ENCODE measurements at regions not wholly inside any gene's neighbourhood (a gene's known extent, or its start where the extent isn't known, plus 50 kb on each side); places are given as distances from the start of the nearest gene placed in this dataset.
"Not testable (repeated sequence)": the region's sequence is repeated elsewhere in the genome, so short reads cannot be mapped to it uniquely, and the experiment has no call there.

DNA sequence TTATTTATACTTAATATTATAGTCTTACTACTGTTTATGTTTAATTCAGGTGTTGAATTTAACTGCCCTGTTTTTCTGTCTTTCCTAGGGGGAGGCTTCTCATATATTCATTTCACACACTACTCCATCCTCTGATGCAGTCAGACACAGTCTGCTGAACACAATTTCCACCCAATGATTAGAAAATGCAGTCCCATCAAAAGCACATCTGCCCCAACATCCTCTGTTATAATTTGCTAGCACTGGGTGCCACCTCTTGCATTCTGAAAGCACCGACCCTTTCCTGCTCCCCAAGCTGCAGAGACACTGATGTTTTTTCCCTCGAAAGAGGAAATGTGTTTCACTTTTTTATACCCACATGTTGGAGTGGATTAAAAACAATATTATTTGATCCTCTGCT lies 474.7 kb downstream of the PID1 start:
- DNase-seq: no peak

DNA sequence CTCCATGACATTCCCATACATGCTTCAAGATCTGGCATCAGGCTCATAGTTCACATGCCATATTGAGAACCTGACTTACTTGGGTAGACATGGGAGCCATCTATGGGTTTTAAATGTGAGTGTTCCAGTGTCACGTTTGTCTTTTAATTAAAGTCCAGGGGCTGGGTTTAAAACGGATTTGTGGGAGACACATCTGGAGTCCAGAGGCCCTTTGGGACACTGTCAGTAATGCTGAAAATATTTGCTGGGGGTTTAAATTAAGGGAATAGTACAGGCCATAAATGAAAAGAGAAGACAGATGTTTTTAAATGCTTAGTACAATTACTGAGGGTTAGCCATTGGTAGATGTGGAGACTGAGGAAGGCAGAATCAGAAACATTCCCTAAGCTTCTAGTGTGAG lies 478.0 kb downstream of the PID1 start:
- DNase-seq: no peak

DNA sequence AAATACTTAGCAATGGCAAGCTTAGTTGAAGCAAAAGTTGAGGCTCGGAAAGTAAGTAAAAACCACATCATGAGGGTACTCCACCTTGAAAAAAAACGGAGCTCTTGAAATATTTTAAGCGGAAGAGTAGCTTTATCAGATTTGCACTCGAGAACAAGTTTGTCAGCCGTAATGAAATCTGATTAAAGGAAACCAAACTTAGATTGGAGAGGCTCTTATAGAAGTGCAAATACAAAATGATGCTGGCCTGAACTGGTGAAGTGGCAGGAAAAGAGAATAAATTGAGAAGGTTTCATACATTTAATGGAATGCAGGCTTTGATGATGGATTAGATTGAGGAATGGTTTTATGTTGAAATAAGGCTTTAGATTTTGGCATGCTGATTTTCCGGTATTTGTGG lies 484.2 kb downstream of the PID1 start:
- DNase-seq: no peak

DNA sequence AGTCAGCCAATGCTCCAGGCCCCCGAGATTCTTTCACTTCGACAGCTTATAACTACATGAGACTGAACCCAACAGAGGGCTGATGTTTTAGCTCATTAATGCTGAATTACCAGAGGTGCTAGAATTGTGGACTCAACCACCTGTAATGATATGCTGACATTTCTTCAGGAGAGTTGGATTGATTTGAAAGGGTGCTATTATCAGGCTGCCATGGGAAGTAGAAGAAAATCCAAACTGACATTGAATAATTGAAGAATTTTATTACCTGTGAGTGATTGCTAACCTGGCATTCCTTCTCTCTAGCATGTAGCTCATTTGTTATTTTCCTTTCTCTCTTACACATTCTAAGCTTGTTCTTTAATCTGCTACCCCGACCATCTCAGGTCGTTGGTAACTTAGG lies 488.8 kb downstream of the PID1 start:
- DNase-seq: no peak

DNA sequence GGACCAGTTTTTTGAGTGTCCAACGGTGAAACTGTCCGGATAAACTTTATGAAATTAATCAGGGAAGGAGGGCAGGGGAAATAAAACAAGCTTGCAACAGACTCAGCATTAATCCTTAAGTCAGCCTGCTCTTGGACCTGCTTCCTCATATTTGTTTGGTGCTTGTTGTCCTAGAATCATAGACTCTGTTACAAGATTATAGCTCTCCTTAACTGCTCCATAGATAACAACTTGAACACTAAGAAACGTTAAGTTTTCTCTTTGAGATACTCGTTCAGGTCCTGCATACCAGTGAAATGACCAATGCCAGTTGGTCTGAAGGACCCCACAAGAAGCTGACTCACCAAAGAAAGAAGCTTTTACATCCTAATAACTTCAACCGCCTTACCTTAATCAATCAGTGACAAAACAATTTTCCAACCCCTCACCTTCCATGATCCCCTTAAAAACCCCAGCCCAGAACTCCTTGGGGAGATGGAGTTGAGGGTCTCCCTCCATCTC lies 493.2 kb downstream of the PID1 start:
- no peak for DNase-seq

DNA sequence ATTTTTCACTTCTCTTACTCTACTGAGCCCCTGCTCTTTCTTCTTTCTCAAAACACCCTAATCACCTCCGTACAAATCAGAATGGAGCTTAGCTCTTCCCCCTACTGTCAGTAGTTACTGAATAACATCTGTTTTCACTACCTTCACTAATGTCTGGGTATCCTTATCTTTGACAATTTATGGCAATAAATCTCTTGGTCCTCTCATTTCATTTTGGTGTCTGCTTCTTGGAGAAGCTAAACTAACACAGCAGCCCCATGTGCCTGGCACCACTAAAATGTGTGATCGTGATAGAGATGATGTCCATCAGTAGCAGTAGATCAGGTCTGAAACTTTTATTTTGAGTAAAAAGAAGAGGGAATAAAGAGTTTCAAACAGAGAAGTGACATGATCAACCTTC lies 496.5 kb downstream of the PID1 start:
- no peak for DNase-seq

DNA sequence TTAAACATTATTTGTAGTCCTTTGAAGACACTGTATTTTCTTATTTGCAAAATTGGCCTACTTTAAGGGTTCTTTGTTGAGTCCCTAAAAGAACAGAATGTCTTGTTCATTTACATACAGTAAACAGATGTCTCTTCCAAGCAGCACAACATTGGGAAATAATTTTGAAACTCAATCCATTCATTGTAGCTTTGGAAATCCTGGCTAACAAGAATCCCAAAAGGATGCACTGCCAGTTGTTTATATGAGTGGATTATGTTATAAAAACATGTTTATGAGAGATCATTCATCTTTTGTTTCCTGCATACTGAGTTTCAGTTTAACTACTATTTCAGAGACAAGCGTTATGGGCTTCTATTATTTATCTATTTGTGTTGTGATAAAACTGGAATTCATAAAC lies 499.3 kb downstream of the PID1 start:
- DNase-seq: no peak

DNA sequence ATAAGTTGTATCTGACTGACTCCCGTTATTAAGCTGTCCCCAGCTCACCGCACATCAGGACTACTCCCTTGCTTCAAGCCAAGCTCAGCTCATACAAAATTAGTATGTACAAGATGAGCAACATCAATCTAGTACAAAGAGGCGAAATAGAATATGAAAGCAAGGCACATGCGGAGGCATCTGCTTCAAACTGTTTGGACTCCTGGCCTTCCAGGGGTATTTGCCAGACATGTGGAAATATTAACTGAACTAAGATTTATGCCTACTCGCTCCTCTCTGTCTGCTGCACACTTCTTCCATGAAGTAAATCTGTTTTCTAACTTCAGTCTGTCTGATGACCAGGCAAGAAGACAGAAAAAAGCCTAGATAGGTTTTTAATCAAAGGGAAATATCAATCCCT lies 499.8 kb downstream of the PID1 start:
- DNase-seq: no peak

DNA sequence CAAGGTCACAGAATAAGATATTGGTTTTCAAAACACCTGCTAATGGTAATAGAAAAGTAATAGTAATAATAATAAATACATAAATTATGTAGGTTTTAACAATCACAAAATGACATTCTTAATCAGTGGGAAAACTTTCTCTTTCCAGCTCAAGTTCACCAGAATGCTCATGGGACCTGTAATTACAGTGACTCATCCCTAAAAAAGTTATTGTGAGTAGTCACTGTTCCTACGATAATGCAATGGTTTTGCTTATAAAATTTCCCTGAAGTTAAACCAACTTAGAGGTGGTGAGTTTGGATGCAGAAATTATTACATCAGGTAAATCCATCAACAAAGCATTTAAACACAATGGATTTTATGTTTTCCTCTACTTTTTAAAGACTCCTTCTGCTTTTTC lies 502.3 kb downstream of the PID1 start:
- DNase-seq: no peak

DNA sequence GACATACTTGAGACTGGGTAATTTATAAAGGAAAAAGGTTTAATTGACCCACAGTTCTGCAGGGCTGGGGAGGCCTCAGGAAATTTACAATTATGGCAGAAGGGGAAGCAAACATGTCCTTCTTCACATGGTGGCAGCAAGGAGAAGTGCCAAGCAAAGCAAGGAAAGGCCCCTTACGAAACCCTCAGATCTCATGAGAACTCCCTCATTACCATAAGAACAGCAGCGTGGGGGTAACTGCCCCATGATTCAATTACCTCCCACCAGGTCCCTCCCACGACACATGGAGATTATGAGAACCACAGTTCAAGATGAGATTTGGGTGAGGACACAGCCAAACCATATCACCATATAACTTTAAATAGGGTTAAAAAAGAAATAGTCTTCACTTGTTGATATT lies 502.9 kb downstream of the PID1 start:
- DNase-seq: not testable (repeated sequence)

DNA sequence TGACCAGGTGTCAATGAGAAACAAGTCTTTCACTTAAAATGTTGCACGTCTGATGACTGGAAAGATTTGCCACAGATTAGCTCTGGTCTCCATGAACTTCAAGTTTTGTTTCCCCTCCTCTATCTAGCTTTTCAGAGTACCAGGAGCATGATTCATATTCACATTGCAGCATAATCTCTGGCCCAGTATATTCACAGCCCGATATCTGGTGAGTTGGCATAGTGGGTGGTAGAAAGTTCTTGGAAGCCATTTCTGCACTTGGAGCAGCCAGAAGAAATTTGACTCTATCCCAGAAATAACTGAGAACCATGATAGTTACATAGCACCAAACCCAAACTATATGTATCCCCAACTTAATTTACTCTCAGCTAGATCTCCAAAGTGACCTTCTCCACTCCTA lies 503.9 kb downstream of the PID1 start:
- DNase-seq: peak in 1 of 58 donors; percentile 0

DNA sequence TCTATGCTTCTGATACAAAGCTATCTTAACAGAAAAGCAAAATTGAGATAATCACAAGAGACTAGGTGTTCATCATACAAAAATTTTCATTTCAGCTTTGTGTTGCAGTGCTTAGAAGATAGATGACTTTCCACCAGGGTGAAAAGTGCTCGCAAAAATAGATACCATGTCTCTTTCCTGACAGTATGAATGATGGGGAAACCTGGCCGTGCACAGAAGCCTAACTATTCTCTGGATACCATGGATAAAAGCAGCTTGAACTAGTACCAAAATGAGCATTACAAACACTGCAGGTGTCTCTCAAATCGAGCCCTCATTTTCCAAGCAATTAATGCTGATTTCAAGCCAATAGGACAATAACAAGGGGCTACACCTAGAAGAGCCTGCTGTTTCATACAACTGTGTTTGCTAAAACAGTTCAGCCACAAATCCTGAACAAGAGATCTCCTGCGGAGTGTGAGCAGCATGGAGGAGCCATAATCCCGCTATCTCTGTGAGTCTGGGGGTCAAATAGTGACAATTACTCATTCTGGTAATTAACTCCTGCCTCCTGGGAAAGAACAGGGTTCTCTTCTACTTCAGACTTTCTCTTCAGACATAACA lies 507.6 kb downstream of the PID1 start:
- DNase-seq: no peak

DNA sequence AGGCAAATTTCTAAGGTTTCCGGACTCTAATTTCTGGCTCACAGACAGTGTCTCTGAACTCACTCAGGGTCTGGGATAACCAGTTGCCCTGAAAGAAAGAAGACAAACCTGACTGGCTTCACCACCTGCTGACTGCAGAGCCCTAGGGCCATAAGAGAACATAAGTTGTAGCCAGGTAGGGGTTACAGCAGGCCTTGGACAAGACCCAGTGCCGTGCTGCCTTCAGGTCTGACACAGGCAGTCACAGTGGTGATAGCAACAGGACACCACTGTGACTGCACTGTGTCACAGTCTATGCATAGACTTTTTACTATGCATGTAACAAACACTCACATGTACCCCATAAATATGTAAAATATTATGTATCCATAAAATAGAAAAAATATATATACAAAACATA lies 508.5 kb downstream of the PID1 start:
- DNase-seq: no peak

DNA sequence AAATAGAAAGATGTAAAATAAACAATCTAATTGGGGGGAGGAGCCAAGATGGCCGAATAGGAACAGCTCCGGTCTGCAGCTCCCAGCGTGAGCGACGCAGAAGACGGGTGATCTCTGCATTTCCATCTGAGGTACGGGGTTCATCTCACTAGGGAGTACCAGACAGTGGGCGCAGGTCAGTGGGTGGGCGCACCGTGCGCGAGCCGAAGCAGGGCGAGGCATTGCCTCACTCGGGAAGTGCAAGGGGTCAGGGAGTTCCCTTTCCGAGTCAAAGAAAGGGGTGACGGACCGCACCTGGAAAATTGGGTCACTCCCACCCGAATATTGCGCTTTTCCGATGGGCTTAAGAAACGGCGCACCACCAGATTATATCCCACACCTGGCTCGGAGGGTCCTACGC lies 515.4 kb downstream of the PID1 start:
- DNase-seq: not testable (repeated sequence)

DNA sequence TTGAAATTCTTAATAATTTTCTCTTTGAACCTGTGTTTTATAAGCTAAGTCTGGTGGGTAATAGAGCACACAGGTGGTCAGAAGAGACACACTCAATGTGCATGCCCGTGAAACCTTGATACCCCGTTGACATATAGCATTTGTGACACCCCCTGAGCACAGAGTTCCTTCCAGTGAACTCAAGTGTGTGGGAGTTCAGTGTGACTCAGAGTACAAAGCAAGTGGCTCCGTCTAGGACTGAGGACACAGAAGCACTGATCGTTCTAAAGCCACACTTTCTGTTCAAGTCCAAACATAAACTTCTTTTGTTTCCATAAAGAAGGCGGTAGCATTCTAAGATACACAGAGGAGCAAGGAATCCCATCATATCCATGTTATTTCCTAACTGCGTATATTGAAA lies 523.6 kb downstream of the PID1 start:
- DNase-seq: no peak

DNA sequence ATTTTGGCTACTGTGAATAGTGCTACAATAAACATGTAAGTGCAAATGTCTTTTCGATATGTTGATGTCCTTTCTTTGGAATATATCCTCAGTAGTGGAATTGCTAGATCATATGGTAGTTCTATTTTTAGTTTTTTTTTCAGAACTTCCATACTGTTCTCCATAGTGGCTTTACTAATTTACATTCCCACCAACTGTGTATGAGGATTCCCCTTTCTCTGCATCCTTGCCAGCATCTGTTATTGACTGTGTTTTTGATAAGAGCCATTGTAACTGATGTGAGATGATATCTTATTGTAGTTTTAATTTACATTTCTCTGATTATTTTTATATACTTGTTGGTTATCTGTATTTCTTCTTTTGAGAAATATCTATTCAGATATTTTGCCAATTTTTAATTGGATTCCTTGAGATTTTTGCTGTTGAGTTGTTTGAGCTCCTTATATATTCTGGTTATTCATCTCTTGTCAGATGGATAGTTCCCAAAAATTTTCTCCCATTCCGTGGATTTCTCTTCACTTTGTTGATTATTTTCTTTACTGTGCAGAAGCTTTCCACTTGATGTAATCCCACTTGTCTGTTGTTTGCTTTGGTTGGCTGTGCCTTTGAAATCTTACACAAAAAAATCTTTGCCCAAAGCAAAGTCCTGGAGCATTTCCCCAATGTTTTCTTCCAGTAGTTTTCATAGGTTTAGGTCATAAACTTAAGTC lies 532.3 kb downstream of the PID1 start:
- no peak for DNase-seq

DNA sequence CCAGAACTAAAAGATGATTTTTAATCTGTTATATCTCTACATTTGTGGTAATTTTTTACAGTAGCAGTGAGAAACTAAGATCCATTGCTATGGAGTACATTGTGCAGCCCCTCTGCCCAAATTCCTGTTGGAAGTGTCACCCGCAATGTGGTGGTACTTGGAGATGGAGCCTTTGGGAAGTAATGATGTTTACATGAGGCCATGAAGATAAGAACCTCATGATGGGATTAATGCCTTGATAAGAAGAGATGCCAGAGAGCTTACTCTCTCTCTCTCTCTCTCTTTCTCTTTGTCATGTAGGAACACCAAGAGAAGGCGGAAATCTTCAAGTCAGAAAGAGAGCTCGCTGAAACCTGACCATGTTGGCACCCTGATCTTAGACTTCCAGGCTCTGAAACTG lies 535.4 kb downstream of the PID1 start:
- no peak for DNase-seq

DNA sequence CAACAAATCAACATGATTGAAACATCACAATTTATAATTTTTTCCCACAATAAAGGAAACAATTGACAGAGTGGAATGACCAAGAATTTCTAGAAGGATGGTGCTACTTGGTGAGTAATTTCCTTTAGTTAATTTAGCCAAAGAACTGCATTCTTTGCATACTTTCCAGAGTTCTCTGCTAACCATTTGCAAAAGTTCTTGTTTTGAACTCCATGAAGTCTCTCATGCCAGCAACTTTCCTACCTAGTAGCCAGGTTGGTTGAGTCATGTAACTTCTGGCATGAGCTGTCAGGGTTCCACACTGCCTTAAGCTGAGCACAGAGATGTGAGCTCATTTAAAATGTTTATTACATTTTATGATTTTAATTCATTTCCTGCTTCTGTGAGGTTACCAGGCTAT lies 539.6 kb downstream of the PID1 start:
- DNase-seq: no peak

DNA sequence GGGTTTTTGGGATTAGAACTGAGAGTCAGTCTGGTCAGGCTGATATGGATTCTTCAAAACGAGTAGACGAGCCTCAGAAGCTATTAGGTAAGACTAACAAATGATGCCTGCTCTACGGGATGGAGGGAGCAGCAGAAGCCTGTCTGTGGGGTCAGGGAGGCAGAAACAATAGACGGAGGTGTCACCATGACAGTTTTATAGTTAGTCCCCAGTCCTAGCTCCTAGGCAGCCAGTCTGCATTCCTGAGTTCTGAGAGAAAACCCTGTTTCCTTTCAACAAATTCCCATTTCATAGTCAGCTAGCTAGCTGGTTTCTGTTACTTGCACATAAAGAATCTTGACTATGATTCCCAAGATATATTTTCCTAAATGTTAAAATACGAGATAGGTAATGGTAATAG lies 542.1 kb downstream of the PID1 start:
- DNase-seq: no peak

DNA sequence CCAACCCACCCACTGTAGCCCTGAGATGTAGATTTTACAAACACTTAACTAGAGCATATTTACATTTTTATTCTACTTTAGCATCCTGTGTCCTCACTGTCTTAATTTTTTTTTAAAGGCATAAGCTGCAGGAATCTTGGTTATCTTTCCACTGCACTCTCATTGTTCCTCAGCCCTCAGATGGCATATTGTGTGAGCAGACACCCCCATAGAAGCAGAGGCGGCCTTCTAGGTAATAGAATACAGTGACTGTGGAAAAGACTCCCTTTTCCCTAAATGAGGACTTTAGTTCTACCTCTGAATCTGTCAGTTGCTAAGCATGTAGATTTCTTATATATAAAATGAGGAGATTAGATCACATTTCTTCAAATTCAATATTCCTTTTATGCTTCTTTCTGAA lies 543.5 kb upstream of the SPHKAP start:
- DNase-seq: peak in 1 of 58 donors; percentile 2

DNA sequence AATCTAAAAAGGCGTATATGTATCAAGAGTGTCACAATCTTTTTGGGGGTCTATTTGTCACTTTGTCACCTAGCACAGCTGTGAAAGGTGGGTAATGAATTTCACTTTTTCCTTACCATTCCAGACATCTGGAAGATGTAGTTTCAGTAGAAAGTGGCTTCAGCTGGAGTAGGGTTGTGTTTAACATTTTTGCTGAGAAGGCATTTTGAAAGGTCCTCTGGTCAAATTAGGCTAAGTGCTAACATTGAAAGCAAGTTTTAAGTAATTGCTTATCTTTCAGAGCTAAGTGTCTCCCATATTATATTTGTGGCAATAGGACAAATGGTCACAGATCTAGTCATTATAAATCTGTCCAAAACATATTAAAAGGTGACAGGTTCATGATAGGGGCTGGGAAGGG lies 542.1 kb upstream of the SPHKAP start:
- DNase-seq: no peak

DNA sequence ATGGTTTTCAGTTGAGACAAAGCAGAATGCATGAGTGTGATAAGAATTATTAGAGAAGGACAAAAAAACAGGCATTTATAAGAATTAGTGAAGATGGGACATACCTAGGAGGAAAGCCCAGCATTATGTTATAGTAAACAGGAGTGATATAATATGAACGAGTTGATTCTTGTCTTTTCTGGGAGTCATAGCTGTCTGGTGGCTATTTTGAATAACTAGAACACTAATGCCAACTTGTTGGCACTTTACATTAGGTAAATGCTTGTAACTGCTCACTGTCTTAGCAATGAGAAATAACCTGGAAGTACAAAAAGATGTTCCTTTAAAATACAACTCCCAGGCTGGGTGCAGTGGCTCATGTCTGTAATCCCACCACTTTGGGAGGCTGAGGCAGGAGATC lies 540.8 kb upstream of the SPHKAP start:
- DNase-seq: no peak

DNA sequence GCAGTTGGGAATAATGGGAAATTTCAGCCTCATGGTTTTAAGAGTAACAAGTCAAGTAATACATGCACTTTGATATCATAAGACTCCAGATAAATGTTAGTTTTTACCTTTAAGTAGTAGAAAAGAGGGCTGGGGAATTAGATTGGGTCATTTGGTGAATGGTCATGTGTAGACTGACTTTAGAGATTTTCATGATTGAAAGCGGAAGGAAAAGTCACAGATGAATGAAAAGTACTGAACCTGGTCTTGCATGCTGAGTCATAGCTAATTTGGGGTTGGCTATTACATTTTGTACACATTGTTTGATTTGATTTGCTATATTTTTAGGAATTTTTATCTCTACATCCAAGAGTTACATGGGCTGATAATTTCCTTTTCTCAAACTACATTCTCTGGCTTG lies 539.4 kb upstream of the SPHKAP start:
- DNase-seq: no peak

Measured in anterior cingulate cortex (tissue), 58 donors.